ENCODE measurements at regions not wholly inside any gene's neighbourhood (a gene's known extent, or its start where the extent isn't known, plus 50 kb on each side); places are given as distances from the start of the nearest gene placed in this dataset.

- TF ChIP-seq SLC30A9 (CRISPR knock-in tag; IDR thresholded peaks at IDR 0.05) (no peak), SREBF2 (CRISPR knock-in tag; IDR thresholded peaks at IDR 0.05) (no peak), JUND (IDR thresholded peaks at IDR 0.05; ENCODE audit: borderline replicate concordance, low read depth, low read length) (no peak; the same call in 1 of the 2 replicates), JUND (tag; IDR thresholded peaks at IDR 0.05; ENCODE audit: borderline replicate concordance, low read depth, low read length) (peak; percentile 57; the same call in 2 of the 3 replicates), CCNT2 (IDR thresholded peaks at IDR 0.05; ENCODE audit: borderline replicate concordance, extremely low read depth, insufficient read length, low read depth, low read length) (peak; percentile 32), E2F4 (CRISPR knock-in tag; IDR thresholded peaks at IDR 0.05; ENCODE audit: low read depth) (no peak), TAF1 (IDR thresholded peaks at IDR 0.05; ENCODE audit: control insufficient read depth, extremely low read depth, insufficient read depth, low read length, severe bottlenecking) (no peak), HIVEP1 (CRISPR knock-in tag; IDR thresholded peaks at IDR 0.05) (no peak), FOXJ3 (CRISPR knock-in tag; IDR thresholded peaks at IDR 0.05) (no peak), RFX1 (IDR thresholded peaks at IDR 0.05) (no peak), TEAD1 (CRISPR knock-in tag; IDR thresholded peaks at IDR 0.05) (0 out of 4 replicates have a peak, but pooled peaks of 1 of the 2 experiments have one; percentile 14), USF1 (CRISPR knock-in tag; IDR thresholded peaks at IDR 0.05) (no peak), EP400 (IDR thresholded peaks at IDR 0.05) (no peak), ZNF589 (CRISPR knock-in tag; IDR thresholded peaks at IDR 0.05; ENCODE audit: low read depth) (no peak), ZKSCAN3 (CRISPR knock-in tag; IDR thresholded peaks at IDR 0.05) (no peak), RCOR1 (IDR thresholded peaks at IDR 0.05; ENCODE audit: borderline replicate concordance in 1 of 2, low read depth in 2 of 2, low read length in 2 of 2) (peak; percentile 64 to 94; a peak in 3 of 4 replicates)
- TF ChIP-seq, protein P1, sequence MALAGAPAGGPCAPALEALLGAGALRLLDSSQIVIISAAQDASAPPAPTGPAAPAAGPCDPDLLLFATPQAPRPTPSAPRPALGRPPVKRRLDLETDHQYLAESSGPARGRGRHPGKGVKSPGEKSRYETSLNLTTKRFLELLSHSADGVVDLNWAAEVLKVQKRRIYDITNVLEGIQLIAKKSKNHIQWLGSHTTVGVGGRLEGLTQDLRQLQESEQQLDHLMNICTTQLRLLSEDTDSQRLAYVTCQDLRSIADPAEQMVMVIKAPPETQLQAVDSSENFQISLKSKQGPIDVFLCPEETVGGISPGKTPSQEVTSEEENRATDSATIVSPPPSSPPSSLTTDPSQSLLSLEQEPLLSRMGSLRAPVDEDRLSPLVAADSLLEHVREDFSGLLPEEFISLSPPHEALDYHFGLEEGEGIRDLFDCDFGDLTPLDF (CRISPR knock-in tag; IDR thresholded peaks at IDR 0.05), result no peak
- TF ChIP-seq, protein P2, sequence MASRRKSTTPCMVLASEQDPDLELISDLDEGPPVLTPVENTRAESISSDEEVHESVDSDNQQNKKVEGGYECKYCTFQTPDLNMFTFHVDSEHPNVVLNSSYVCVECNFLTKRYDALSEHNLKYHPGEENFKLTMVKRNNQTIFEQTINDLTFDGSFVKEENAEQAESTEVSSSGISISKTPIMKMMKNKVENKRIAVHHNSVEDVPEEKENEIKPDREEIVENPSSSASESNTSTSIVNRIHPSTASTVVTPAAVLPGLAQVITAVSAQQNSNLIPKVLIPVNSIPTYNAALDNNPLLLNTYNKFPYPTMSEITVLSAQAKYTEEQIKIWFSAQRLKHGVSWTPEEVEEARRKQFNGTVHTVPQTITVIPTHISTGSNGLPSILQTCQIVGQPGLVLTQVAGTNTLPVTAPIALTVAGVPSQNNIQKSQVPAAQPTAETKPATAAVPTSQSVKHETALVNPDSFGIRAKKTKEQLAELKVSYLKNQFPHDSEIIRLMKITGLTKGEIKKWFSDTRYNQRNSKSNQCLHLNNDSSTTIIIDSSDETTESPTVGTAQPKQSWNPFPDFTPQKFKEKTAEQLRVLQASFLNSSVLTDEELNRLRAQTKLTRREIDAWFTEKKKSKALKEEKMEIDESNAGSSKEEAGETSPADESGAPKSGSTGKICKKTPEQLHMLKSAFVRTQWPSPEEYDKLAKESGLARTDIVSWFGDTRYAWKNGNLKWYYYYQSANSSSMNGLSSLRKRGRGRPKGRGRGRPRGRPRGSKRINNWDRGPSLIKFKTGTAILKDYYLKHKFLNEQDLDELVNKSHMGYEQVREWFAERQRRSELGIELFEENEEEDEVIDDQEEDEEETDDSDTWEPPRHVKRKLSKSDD (conservative IDR thresholded peaks at IDR 0.05; ENCODE audit: low read length), result no peak
- TF ChIP-seq, protein P3, sequence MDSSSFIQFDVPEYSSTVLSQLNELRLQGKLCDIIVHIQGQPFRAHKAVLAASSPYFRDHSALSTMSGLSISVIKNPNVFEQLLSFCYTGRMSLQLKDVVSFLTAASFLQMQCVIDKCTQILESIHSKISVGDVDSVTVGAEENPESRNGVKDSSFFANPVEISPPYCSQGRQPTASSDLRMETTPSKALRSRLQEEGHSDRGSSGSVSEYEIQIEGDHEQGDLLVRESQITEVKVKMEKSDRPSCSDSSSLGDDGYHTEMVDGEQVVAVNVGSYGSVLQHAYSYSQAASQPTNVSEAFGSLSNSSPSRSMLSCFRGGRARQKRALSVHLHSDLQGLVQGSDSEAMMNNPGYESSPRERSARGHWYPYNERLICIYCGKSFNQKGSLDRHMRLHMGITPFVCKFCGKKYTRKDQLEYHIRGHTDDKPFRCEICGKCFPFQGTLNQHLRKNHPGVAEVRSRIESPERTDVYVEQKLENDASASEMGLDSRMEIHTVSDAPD (CRISPR knock-in tag; IDR thresholded peaks at IDR 0.05), result no peak
- TF ChIP-seq, protein P4, sequence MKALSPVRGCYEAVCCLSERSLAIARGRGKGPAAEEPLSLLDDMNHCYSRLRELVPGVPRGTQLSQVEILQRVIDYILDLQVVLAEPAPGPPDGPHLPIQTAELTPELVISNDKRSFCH (CRISPR knock-in tag; IDR thresholded peaks at IDR 0.05), result no peak
- TF ChIP-seq, protein P4 (tag; IDR thresholded peaks at IDR 0.05), result peak; percentile 78
Observed at GRCh38 chr6:4612636-4613171, 163.5 kb upstream of the CDYL start (continued).

Data from K562 (cell line).